Stimulated activated memory B cell treated with anti-CD40 and anti-IgM and Interleukin-4, amounts not matched to agents 10 μg/mL and 1 μg/mL and 100 μg/mL, for 72 hours (primary cell): ENCODE measurements at regions not wholly inside any gene's neighbourhood (a gene's known extent, or its start where the extent isn't known, plus 50 kb on each side); places are given as distances from the start of the nearest gene placed in this dataset.

Experiments used
- ATAC-seq: fragments of 150-1000 bp; cut with Tn5 transposase; 2 replicates; pipeline ENCODE4 v1.10.0; 2021
- H3K27ac Mint-ChIP-seq: one replicate; pipeline ENCODE4 v1.8.0; 2022; ENCODE audit warnings: mild to moderate bottlenecking, mixed read lengths
- H3K27me3 Mint-ChIP-seq: one replicate; pipeline ENCODE4 v1.8.0; 2022; ENCODE audit warnings: mixed read lengths
- H3K36me3 Mint-ChIP-seq: one replicate; pipeline ENCODE4 v1.8.0; 2022; ENCODE audit warnings: mixed read lengths
- H3K4me1 Mint-ChIP-seq: one replicate; pipeline ENCODE4 v1.8.0; 2022; ENCODE audit warnings: mixed read lengths
- H3K4me3 Mint-ChIP-seq: one replicate; pipeline ENCODE4 v1.8.0; 2022; ENCODE audit warnings: mild to moderate bottlenecking, moderate library complexity, mixed read lengths
- H3K9me3 Mint-ChIP-seq: one replicate; pipeline ENCODE4 v1.8.0; 2022; ENCODE audit warnings: mixed read lengths

- Mint-ChIP-seq H3K27me3 (peaks cover 19% of the 10 kb centered on the region), H3K27ac (no peak overlapping the region), H3K9me3 (no peaks in the 10 kb centered on the region), H3K4me3 (no peak overlapping the region), H3K4me1 (no peaks in the 10 kb centered on the region), H3K36me3 (no peaks in the 10 kb centered on the region)
- no peak for ATAC-seq
Measured at GRCh38 chr14:53710615-53711014, 246.0 kb downstream of the BMP4 start.

- ATAC-seq = no peak
- Mint-ChIP-seq H3K4me1 (no peaks in the 10 kb centered on the region), H3K4me3 (no peak overlapping the region), H3K27ac (no peak overlapping the region), H3K27me3 (peaks cover 19% of the 10 kb centered on the region), H3K36me3 (no peaks in the 10 kb centered on the region), H3K9me3 (no peaks in the 10 kb centered on the region)
Measured at GRCh38 chr14:53709381-53709780, 247.2 kb downstream of the BMP4 start.

- ATAC-seq = no peak
- Mint-ChIP-seq H3K36me3 (no peaks in the 10 kb centered on the region), H3K4me1 (no peaks in the 10 kb centered on the region), H3K27ac (no peak overlapping the region), H3K9me3 (no peaks in the 10 kb centered on the region), H3K4me3 (no peak overlapping the region), H3K27me3 (peaks cover 9% of the 10 kb centered on the region)
Measured at GRCh38 chr14:53703457-53703856, 253.2 kb downstream of the BMP4 start.

GRCh38 chr14:53701108-53701875, 255.3 kb downstream of the BMP4 start:
- Mint-ChIP-seq H3K9me3 (no peaks in the 10 kb centered on the region), H3K4me1 (peaks cover 5% of the 10 kb centered on the region), H3K36me3 (no peaks in the 10 kb centered on the region), H3K4me3 (no peak overlapping the region), H3K27me3 (no peaks in the 10 kb centered on the region), H3K27ac (no peak overlapping the region)
- ATAC-seq = peak; percentile 63

- no peak for ATAC-seq
- no peak overlapping the region for H3K27ac Mint-ChIP-seq
- no peaks in the 10 kb centered on the region for H3K27me3 Mint-ChIP-seq
- no peaks in the 10 kb centered on the region for H3K36me3 Mint-ChIP-seq
- no peak overlapping the region for H3K4me3 Mint-ChIP-seq
- peaks cover 5% of the 10 kb centered on the region for H3K4me1 Mint-ChIP-seq
- no peaks in the 10 kb centered on the region for H3K9me3 Mint-ChIP-seq
Measured at GRCh38 chr14:53696217-53696965, 260.2 kb downstream of the BMP4 start.

DNA sequence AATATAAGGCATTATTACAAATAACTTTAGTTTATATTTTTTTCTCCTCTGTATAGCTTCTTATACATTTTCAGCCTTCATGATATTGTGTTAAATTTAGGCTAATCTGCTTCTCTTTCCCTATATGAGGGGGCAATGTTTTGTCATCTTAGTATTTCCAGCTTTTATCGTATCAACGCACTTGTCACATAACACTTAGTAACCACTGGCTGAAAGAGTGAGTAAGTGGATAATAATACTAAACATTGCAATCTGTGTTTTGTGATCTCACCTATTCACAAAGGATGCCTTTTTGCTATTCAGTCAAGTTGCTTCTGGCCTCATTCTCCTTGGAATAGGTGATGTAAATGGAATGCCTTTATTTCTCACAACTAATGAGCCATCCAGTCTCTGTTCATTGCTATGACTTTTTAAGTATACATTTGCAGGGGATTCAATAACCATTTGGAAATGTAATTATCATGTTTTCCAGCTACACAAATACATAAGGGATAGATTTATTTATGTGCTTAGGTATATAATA, 260.9 kb downstream of the BMP4 start:
- Mint-ChIP-seq H3K4me1 (peaks cover 5% of the 10 kb centered on the region), H3K27me3 (no peaks in the 10 kb centered on the region), H3K9me3 (no peaks in the 10 kb centered on the region), H3K27ac (no peak overlapping the region), H3K4me3 (no peak overlapping the region), H3K36me3 (no peaks in the 10 kb centered on the region)
- no peak for ATAC-seq

- Mint-ChIP-seq H3K27ac (no peak overlapping the region), H3K36me3 (no peaks in the 10 kb centered on the region), H3K9me3 (no peaks in the 10 kb centered on the region), H3K4me3 (no peak overlapping the region), H3K4me1 (peaks cover 3% of the 10 kb centered on the region), H3K27me3 (no peaks in the 10 kb centered on the region)
- ATAC-seq = no peak
Measured at GRCh38 chr14:53692885-53693284, 263.7 kb downstream of the BMP4 start.

GRCh38 chr14:53692451-53692850, 264.2 kb downstream of the BMP4 start:
- no peaks in the 10 kb centered on the region for H3K36me3 Mint-ChIP-seq
- ATAC-seq = no peak
- no peak overlapping the region for H3K27ac Mint-ChIP-seq
- H3K9me3 Mint-ChIP-seq = no peaks in the 10 kb centered on the region
- no peaks in the 10 kb centered on the region for H3K4me1 Mint-ChIP-seq
- no peak overlapping the region for H3K4me3 Mint-ChIP-seq
- no peaks in the 10 kb centered on the region for H3K27me3 Mint-ChIP-seq

DNA sequence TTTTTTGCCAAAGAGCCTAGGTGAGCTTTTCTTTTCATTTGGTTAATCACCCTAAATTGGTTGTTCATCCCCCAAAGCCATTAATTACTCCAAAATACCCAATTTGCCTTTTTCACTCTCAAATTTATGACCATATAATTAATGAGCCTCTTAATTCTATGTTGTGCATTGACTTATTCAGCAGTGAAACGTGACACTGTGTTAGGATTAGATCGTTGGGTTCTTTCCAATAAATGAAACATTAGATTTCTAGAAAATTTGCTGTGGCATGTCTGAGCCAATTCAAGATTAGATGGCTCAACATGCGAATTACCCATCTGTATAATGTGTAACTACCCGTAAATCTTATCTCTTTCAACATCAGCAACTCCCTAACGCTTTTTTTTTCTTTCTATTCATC, 273.4 kb downstream of the BMP4 start:
- no peaks in the 10 kb centered on the region for H3K36me3 Mint-ChIP-seq
- no peak overlapping the region for H3K4me3 Mint-ChIP-seq
- peaks cover 11% of the 10 kb centered on the region for H3K27me3 Mint-ChIP-seq

GRCh38 chr14:53672526-53672925, 284.1 kb downstream of the BMP4 start:
- no peak overlapping the region for H3K27ac Mint-ChIP-seq
- no peak for ATAC-seq

More for the DNA sequence above, 273.4 kb downstream of the BMP4 start:
- Mint-ChIP-seq H3K9me3 (no peaks in the 10 kb centered on the region), H3K27ac (no peak overlapping the region), H3K4me1 (no peaks in the 10 kb centered on the region)
- ATAC-seq = no peak

DNA sequence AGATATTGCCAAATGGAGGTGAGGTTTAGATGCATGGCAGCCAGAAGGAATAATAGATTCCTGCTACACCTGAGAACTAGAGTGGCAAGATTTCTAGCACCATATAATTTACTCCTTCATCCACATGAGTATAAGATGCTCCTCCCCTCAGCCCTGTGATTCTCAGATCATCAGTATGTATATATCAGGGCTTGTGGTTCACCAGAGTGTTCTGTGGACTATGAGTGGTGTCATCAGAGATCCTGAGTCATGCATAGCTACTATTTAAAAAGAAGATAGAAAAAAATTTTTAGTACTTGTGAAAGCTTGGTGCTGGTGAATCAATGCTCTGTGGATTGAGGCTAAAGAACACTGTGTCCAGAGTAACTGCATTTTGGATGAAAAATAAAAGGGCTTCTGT, 285.9 kb downstream of the BMP4 start:
- peaks cover 2% of the 10 kb centered on the region for H3K9me3 Mint-ChIP-seq
- H3K4me3 Mint-ChIP-seq = no peak overlapping the region
- peaks cover 6% of the 10 kb centered on the region for H3K27me3 Mint-ChIP-seq
- H3K27ac Mint-ChIP-seq = no peak overlapping the region
- no peaks in the 10 kb centered on the region for H3K36me3 Mint-ChIP-seq
- H3K4me1 Mint-ChIP-seq = no peaks in the 10 kb centered on the region
- no peak for ATAC-seq

More at GRCh38 chr14:53672526-53672925, 284.1 kb downstream of the BMP4 start:
- Mint-ChIP-seq H3K27me3 (no peaks in the 10 kb centered on the region), H3K9me3 (peaks cover 5% of the 10 kb centered on the region), H3K4me3 (no peak overlapping the region), H3K36me3 (no peaks in the 10 kb centered on the region), H3K4me1 (no peaks in the 10 kb centered on the region)

GRCh38 chr14:53668897-53669296, 287.7 kb downstream of the BMP4 start:
- no peak overlapping the region for H3K27ac Mint-ChIP-seq
- no peaks in the 10 kb centered on the region for H3K4me1 Mint-ChIP-seq
- ATAC-seq = no peak
- H3K36me3 Mint-ChIP-seq = no peaks in the 10 kb centered on the region
- H3K4me3 Mint-ChIP-seq = no peak overlapping the region
- peaks cover 6% of the 10 kb centered on the region for H3K27me3 Mint-ChIP-seq
- no peaks in the 10 kb centered on the region for H3K9me3 Mint-ChIP-seq

DNA sequence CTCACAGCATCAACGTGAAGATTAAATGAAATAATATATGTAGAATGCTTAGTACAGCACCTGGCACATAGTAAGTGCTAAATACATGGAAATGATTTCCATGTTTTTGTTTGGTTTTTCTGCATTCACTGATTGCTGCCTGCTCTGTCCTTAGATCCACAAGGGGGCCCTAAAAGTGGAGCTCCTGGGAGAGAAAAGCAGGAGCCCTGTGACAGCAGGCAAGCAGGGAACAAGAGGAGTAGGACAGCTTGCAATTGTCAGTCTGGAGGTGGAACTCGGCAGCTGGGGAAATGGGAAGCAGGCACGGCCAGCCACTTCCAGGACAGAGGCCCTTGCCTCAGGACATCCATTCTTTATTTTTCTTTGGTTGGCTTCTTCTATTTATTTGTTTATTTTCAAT, 292.9 kb downstream of the BMP4 start:
- Mint-ChIP-seq H3K36me3 (no peaks in the 10 kb centered on the region), H3K27me3 (peaks cover 6% of the 10 kb centered on the region), H3K4me3 (no peak overlapping the region), H3K27ac (no peak overlapping the region), H3K9me3 (no peaks in the 10 kb centered on the region), H3K4me1 (no peaks in the 10 kb centered on the region)
- no peak for ATAC-seq

DNA sequence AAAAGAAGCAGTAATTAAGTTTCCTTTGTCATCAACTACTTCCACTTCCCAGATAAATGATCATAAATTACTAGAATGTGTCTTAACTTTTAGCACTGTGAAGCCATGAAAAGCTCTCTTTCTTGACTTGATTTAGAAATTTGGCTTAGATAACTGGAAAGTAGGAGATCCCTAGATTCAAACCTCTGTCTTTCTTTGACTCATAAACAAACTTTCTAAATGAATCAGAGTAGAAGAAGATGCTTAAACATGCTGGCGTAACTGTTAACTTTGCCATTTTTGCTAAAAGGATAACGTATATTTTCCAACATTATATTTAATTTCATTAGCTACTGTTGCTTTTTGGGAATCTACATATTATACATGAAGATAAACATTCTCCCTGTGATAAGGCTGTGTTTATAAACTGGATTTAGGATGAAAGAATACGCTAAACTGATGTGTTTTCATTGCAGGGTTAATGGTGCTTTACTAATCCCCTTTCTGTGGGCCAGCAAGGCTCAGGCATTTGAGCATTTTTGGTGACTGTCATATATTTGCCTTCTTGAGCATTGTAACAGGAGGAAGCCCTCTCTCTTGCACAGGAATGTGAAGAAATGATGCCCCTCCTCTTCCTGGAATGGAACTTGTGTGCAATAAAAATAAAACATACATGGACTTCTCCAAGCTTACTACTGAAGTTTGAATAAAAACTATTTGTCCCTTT, 301.4 kb downstream of the BMP4 start:
- H3K4me1 Mint-ChIP-seq = no peaks in the 10 kb centered on the region
- no peaks in the 10 kb centered on the region for H3K36me3 Mint-ChIP-seq
- H3K27me3 Mint-ChIP-seq = peaks cover 16% of the 10 kb centered on the region
- no peak for ATAC-seq
- H3K9me3 Mint-ChIP-seq = no peaks in the 10 kb centered on the region
- H3K4me3 Mint-ChIP-seq = no peak overlapping the region
- H3K27ac Mint-ChIP-seq = no peak overlapping the region

DNA sequence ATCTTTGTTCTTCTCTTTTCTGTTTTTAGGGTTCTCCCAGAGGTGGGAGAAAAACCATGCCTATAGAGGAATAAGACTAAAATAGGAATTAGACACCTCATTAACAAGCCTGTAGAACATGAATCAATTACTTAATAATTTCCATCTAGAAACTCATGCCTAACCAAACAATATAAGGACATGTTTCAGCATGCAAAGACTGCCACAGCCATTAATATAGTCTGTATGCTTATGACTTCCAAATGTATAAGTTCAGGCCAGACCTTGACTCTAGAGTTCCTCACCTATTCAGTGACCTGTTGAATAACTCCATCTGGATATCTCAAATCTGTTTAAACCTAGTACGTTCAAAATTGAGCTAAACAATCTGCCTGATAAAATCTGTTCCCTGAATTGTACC, 304.6 kb downstream of the BMP4 start:
- no peaks in the 10 kb centered on the region for H3K9me3 Mint-ChIP-seq
- H3K36me3 Mint-ChIP-seq = no peaks in the 10 kb centered on the region
- H3K4me3 Mint-ChIP-seq = no peak overlapping the region
- no peaks in the 10 kb centered on the region for H3K4me1 Mint-ChIP-seq
- peaks cover 16% of the 10 kb centered on the region for H3K27me3 Mint-ChIP-seq
- ATAC-seq = no peak
- no peak overlapping the region for H3K27ac Mint-ChIP-seq
